Activated T-cell treated with anti-CD3 and anti-CD28 coated beads for 24 hours (primary cell): ENCODE measurements at regions not wholly inside any gene's neighbourhood (a gene's known extent, or its start where the extent isn't known, plus 50 kb on each side); places are given as distances from the start of the nearest gene placed in this dataset.
"Not testable (repeated sequence)": the region's sequence is repeated elsewhere in the genome, so short reads cannot be mapped to it uniquely, and the experiment has no call there.

Experiments
- DNase-seq: peaks from one replicate; pipeline ENCODE4 v3.0.0-alpha.2; 2020; ENCODE audit warnings: low read depth

DNA sequence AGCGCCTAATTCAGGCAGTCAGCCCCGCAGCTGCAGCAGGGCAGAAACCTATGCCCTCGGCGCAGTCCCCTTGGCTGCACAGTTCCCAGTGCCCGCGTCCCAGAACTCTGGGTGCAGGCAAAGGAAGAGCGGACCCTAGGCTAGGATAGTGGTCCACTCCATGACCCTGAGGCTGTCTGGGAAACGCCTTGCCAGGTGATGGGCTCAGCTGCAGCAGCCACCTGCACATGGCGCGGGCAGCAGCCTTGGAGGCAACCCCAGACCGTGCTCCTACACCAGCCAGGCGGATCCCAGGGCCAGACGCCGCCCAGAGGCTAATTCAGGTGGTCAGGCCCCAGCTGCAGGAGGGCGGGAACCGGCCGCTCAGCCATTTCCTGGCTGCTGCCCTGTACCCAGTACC lies 83.0 kb downstream of the POTEC start:
- DNase-seq: not testable (repeated sequence)

DNA sequence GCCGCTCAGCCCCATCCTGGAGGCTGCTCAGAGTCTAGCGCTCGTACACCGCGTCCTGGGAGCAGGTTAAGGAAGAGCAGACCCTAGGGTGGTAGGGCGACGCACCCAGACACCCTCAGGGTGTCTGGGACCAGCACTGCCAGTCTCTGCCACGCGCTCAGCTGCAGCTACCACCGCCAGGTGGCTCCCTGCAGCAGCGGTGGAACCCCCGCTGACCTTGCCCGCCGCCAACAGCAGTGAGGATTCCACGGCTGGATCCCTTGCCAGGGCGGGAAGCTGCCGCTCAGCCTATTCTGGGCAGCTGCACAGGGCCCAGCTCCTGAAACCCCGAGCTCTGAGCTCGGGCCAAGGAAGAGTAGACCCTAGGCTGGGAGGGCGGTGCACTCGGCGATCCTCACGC lies 83.6 kb downstream of the POTEC start:
- not testable (repeated sequence) for DNase-seq

DNA sequence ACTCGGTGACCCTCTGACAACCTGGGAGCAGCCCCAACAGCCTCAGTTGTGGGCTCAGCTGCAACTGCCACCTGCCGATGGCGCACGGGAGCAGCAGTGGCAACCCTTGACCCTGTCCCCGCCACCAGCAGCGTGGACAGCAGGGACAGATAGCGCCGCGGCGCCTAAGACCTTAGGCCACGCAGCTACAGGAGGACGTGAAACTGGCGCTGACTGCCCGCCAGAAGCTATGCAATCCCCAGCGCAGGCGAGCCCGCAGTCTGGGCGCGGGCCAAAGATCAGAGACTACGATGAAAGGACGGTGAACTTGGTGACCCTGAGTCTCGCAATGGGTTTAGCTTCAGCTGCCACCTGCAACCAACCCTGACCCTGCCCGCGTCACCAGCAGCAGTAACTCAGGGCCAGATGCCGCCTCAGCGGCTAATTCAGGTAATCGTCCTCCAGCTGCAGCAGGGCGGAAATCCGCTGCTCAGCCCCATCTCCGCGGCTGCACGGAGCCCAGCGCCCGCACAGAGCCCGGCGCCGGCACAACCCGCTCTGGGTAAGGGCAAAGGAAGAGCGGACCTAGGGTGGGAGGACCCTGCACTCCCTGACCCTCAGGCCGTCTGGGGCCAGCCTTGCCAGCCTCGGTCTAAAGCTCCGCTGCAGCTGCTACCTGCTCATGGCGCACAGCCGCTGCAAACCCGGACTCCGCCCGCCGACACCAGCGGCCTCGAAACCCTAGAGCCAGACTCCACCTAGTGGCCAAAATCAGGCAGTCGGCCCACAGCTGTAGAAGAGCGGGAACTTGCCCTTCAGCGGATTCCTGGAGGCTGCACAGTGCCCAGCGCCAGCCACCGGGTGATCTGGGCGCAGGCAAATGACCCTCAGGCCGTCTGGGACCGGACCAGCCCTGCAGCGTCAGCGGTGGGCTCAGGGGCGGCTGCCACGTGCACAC lies 85.1 kb downstream of the POTEC start:
- peak; percentile 64 for DNase-seq

DNA sequence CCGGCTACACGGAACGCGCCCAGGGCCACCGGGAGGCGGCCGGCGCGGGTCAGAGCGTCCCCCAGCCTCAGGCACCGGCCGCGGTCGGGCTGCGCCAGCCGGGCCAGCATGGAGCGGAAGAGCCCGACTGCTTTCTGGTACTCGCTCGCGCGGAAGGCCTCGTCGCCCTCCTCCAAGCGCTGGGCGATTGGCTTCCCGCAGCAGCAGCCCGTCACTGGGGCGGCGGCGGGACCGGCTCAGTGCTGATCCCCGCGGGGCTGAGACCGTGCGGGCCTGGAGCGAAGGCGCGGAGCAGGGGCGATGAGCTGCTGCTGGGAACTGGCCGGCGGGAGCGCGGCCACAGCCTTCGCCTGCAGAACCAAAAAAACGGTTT lies 92.8 kb downstream of the POTEC start:
- DNase-seq: not testable (repeated sequence)

DNA sequence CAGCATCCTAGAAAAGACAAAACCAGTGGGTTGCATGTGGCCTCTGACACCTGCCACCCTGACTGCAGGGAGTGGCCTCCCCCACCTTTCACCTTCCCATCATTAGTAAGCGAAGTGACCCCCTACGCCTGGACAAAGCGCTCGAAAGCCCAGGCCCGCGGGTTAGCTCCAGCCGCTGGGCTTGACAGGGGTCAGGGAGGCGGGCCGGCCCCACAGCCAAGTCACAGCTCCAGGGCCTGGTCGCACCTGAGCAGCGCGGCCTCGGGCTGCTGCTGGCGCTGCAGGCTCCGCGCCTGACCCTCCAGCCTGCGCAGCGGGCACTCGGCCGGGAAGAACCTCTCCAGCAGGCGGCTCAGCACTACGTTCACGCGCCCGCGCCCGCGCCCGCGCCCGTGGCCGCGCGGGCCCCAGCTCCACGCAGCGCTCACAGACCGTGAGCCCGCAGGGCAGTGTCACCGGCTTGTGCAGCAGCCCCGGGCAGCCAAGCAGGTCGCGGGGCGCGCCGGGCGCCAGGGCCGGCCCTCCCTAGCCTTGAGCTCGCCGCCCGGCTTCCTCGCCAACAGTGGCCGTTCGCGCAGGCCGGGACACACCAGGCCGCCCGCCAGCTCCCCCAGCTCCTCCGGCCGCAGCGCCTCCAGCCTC lies 93.3 kb downstream of the POTEC start:
- not testable (repeated sequence) for DNase-seq

DNA sequence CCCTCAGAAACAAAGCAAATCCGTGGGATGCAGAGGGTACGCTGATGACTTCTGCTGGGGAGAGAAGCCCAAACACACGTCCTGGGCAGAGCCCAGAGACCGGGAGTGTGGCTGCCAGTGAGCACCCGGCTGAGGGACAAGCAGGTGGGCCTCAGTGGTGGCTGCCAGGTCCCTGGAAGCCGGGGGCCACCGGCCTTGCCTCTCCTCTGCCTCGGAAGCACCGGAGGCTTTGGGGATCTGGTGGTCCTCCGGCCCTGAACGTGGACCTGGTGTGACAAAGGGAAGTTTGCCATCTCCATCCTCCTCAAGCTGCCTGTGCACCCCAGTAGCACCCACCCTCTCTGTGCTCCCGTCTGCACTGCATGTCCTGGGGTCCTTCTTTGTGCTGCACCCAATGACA lies 94.3 kb downstream of the POTEC start:
- DNase-seq: not testable (repeated sequence)

DNA sequence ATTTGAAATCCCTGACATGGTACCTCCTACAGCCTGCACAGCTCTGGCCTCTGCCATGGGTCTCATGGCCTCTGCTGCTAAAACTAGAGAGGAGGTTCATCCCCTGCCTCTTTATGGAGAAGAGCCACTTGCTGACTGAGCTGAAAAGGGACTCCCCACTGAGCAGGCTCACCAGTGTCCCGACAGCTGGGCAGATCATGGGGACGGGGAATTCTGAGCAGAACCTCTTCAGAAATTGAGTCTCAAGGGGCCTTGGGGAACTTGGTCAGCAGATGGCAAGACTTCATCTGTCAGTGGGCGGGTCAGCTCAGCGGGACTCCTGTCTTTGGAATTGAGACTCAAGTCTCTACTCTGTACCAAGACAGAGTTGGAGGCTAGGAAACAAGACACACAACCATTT lies 95.7 kb downstream of the POTEC start:
- DNase-seq: not testable (repeated sequence)

DNA sequence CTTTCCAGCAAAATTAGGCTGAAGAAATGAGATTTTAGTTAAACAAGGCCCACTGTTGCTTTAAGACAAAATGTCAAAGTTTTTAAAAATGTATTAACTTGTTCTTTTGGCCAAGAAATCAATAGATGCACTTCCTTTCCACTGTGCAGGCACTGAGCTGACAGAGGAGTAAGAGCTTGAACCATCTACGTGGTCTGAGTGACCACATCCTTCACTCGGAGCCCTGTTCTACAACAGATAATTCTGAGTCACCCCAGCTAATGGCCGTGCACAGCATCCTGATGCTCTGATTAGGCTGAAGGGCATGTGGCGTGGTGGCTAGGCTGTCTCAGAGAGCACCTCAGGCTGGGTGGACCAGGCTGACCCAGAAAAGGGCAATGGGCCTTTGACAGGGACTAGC lies 107.9 kb downstream of the POTEC start:
- not testable (repeated sequence) for DNase-seq

DNA sequence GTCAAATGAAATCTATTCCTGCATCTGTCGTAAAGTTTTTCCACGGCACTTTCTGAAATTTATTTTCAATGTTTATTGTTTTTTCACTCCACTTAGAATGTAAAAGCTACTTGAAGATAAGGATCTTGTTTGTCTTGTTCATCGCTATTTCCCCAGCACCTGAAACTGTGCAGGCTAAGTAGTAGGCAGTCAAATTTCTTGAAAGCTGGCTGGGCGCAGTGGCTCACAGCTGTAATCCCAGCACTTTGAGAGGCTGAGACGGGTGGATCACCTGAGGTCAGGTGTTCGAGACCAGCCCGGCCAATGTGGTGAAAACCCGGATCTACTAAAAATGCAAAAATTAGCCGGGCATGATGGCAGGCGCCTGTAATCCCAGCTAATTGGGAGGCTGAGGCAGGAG lies 111.0 kb downstream of the POTEC start:
- DNase-seq: not testable (repeated sequence)

DNA sequence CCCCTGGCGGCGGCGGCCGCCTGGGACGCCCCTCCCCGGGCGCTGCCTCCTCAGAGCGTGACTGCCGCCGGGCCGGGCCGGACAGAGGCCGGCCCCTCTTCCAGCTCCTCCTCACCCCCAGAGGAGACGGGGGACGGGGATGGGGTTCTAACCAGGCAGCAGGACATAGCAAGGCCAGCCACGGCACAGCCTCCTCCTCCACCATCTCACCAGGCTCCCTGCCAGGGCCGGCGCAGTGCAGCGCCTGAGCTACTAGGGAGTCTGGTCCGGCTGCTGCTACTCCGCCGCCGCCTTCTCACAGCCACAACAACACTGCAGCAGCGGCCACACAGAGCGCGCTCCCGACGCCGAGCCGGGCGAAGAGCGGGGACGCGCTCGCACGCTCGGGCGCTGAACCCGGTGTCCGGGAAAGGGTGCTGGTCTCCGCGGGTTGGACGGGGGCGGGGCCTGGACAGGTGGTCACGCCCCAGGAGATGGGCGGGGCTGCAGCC lies 112.3 kb downstream of the POTEC start:
- peak; percentile 32 for DNase-seq

DNA sequence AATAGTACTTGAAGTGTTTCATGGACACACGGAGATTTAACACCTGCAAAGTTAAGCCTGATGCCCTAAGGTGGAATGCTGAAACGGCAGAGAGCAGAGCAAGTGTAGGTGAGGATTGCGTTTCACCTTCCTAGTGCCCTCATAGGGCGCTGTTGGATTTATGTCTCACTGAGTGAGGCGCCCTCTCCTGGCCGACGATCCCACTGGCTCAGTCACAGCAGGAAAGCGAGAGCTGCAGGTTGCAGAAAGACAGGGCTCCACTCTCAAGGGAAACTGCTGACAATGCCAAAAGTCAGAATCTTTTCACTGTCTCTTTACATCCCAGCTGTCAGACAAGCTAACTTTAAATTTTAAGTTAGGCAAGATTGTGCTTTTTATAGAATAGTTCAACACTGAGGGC lies 127.6 kb downstream of the POTEC start:
- peak; percentile 22 for DNase-seq

DNA sequence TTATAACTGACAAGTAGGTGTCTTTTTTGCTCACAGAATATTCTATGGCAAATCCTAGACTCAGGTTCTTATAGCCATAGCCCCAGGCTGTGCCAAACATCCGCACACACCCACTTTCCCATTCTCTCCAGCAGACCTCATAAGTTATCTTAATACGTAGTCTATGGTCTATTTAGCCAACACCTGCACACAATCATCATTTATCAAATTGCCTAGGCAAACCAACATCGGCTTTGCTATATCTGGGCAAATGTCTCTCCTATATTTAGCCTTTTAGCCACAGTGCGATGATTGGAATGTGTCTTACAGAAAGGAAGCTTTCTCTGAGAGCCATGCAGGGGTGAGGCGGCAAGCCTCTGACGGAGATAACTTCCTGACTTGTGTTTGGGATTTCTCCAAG lies 128.0 kb downstream of the POTEC start:
- DNase-seq: not testable (repeated sequence)

DNA sequence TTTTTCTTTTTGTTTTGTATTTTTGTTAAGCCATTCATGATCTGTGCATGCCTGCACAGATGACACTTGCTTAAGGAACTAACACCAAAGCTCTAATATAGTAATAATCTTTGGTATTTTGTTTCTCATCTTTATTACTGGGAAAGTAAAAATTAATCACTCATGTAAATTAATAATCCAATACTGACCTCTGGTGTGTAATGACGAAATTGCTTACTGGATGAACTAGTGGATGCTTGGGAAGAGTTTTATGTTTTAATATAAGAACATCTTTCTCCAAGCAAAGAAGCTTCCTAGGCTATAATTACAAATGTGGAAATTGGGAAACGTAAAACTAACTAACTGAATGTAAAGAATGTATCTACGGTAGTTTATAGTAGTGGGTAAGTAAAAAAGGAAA lies 147.9 kb downstream of the POTEC start:
- not testable (repeated sequence) for DNase-seq

DNA sequence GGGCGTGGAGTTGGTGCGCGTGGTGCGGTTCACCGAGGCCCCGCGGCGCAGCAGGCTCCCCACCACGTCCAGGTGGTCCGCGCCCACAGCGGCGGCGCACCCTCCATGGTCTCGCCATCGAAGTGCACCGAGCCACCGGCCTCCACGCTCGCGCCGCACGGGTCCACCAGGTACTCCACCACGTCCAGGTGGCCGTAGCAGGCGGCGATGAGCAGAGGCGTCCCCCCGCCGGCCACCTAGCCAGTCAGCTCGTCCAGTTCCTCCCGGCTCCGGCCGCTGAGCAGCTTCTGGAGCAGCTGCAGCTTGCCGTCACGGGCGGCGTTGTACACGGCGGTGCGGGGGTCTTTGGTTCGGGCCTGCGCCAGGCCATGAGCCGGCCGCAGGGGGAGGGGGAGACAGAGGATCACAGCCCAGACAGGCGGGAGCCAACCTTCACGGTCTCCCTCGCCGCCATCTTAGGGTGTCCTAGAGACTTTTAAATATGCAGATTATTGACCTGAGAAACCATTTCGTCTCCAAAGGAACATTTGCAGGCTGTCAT lies 149.8 kb downstream of the POTEC start:
- not testable (repeated sequence) for DNase-seq

DNA sequence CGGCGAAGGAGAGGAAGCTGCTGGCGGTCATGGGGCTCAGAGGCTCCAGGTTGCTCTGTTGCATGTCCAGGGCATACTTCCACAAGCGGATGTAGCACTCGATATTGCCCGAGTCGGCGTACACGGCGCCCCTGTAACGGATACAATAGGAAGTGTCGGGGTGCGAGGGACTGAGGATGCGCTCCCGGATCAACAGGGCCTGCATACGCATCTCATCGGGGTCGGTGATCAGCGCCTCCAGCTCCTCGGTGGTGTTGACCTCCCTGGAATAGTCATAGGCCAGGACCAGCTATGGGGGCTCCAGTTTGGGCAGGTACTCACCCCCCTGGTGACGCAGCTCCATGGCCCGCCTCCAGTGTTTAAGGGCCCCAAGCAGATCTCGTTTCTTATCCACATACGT lies 150.8 kb downstream of the POTEC start:
- DNase-seq: not testable (repeated sequence)

DNA sequence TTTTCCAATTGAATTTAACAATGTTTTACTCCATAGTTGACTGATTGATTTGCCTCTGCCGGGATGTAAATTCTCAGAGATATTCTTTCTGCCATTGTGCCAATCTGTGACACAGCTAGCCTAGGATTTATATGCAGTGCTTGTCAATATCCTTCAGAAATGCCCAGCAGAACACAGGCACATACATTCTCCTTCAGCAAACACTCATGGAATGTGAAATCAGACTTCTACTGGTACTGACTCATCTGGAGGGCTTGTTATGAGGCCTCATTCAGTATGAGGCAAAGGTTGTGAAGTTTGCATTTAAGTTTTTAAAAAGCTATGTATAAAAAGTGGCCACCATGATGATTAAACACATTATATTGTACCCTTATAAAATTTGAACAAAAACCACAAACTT lies 158.4 kb downstream of the POTEC start:
- DNase-seq: not testable (repeated sequence)

DNA sequence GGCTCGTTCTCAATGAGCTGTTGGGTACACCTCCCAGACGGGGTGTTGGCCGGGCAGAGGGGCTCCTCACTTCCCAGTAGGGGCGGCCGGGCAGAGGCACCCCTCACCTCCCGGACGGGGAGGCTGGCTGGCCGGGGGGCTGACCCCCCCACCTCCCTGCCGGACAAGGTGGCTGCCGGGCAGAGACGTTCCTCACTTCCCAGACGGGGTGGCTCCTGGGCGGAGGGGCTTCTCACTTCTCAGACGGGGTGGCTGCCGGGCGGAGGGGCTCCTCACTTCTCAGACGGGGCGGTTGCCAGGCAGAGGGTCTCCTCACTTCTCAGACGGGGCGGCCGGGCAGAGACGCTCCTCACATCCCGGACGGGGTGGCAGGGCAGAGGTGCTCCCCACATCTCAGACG lies 160.7 kb downstream of the POTEC start:
- not testable (repeated sequence) for DNase-seq

DNA sequence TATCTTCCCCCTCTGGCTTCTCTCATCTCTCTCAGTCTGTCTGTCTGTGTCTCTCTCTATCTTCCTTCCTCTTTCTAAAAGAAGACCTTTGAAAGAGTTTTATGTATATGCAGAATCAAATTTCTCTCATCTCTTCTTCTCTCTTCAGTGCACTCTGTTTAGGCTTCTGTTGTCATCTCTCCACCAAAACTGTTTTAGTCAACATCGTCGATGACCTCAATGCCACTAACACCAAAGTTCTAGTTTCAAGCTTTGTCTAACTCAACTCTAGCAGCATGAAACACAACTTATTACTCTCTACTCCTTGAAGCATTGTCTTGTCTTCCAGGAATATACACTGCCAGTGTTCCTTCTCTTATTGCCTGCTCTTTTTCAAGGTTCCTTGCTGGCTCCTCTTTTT lies 163.9 kb downstream of the POTEC start:
- DNase-seq: not testable (repeated sequence)

DNA sequence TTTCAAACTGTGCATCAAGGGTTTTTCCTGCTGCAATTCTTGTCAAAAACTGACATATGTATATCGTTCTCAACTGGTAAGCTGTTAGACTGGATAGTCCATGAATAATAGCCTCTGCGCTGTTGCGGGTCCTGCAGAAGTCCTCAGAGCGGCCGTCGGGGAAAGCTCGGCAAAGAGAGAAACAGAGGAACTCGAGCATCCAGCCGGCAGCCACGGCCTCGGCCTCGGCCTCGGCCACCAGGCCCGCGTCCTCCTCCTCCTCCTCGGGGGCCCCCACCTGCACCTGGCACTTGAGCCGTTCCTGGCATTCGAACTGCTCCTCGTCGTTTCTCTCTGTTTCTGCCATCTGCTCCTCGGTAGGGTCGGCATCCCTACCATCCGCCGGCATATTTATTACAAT lies 165.0 kb downstream of the POTEC start:
- DNase-seq: not testable (repeated sequence)

DNA sequence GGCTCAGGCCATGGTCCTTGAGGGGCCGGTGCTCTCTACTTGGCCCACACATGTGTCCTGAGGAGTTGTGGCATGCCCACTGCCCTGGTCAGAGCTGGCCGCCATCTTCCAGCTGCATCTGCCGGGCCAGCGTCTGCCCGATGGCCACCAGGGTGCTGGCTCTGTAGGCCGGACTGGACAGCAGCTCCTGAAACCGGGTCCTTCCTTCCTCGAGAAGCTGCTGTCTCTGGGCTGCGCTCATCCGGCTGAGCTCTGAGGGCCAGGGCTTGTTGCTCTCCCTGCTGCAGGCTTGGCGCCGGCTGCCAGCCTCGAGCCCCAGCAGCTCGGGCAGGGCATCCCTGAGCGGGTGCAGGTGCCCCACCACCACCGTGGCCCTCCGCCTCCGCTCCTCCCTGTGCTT lies 182.1 kb downstream of the POTEC start:
- DNase-seq: not testable (repeated sequence)

DNA sequence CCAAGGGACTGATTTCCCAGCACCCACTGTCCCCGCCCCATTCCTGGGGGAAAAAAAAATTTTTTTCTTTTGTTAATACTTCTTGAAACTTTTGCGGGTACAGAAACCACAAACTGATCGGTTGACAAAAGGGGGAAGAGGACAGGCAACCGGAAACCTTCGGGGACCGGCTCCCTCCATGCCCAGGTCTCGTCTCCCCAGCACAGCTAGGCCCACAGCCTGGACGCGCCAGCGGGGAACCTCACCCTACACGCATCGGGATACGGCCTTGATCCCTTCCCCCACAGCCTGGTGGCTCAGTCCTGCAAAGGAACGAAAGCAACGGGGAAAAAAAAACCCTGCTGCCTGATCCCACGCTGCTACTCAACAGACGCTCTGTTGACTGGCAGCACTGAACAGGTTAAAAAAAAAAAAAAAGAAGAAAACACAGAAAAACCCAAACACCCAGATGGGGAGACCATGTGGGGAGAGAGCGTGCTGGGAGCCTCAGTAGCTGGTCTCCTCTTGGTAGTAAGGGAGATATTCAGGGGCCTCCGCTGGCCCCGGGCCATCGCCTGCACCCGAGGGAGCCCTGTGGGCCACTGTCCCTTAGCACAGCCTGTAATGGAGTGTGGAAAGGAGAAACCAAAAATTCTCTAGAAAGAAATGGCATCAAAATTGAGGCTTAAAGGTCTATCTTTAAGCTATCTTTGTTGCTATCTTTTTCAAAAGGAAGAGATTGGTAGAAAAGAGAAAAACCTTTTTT lies 185.7 kb downstream of the POTEC start:
- not testable (repeated sequence) for DNase-seq

DNA sequence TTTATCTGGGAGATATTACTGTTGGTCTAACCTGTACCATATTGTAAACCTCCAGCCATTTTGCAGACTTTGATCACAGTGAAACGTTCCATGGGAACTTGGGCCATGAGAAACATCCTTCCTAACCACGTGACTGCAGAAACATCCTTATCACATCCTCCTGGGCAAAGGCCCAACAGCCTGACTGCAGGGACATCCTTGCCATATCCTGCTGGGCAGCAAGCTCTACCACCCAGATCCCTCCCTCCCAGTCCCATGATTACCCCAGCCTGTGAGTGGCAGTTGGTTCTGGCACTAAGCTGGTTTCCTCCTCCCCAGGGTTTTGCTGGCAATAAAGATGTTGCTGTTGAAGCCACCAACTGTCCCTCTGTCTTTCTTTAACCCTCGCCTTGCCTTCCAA lies 201.2 kb downstream of the POTEC start:
- DNase-seq: not testable (repeated sequence)
